ENCODE measurements at regions not wholly inside any gene's neighbourhood (a gene's known extent, or its start where the extent isn't known, plus 50 kb on each side); places are given as distances from the start of the nearest gene placed in this dataset.

DNA sequence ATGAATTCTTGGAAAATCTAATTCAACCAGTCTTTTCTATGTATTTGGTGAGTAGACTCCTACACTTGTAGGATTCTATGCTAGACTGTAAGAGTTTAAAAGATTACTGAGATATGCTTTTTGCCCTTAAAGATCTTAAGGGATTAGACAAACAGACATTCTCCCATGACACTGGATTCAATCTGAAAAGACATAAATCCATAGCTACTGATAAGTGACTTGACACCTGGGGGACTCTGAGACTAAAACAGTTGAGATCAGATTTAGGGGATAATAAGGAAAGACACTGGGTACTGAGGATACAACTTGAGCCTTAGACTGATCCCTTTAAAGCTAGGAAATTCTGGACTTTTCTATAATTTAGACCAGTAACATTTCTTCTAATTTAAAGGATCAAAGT lies 1233.4 kb downstream of the XPNPEP1 start:
- H2AFZ ChIP-seq (ENCODE audit: insufficient read depth, low read depth, low read length, poor library complexity, severe bottlenecking): no peak overlapping the region
- CTCF ChIA-PET: no interaction called here
- no peaks in the 10 kb centered on the region for H3K27me3 Mint-ChIP-seq
- no peak overlapping the region for H3K4me3 ChIP-seq (ENCODE audit: control extremely low read depth in 1 of 5, extremely low read depth in 1 of 5, insufficient read depth in 1 of 5, low read depth in 2 of 5, low read length in 4 of 5)
- no peaks in the 10 kb centered on the region for H3K79me2 ChIP-seq (ENCODE audit: control insufficient read depth, insufficient read depth, low read length)
- no peak overlapping the region for H3K27ac ChIP-seq (ENCODE audit: low read length in 2 of 2)
- H3K4me2 ChIP-seq (replicated peaks; ENCODE audit: low read depth, low read length, poor library complexity, severe bottlenecking): no peak overlapping the region
- H3K27ac Mint-ChIP-seq: no peak overlapping the region
- no peaks in the 10 kb centered on the region for H3K27me3 ChIP-seq (replicated peaks in 1 of 4; ENCODE audit: control extremely low read depth in 1 of 4, control insufficient read depth in 3 of 4, insufficient read depth in 4 of 4, low read length in 3 of 4)
- no peak overlapping the region for H3K4me3 Mint-ChIP-seq
- no peaks in the 10 kb centered on the region for H3K4me1 Mint-ChIP-seq
- POLR2A ChIA-PET: no interaction called here
- intact Hi-C loops (cut with micrococcal nuclease): no loop called here
- no peaks in the 10 kb centered on the region for H3K36me3 ChIP-seq (replicated peaks in 1 of 2; ENCODE audit: control extremely low read depth in 1 of 2, control insufficient read depth in 1 of 2, extremely low read depth in 1 of 2, insufficient read depth in 2 of 2, low read length in 1 of 2)
- no peaks in the 10 kb centered on the region for H3K4me1 ChIP-seq (ENCODE audit: control insufficient read depth in 2 of 2, insufficient read depth in 2 of 2, low read length in 2 of 2)
- no peak overlapping the region for H3K9ac ChIP-seq (ENCODE audit: low read length)
- ATAC-seq (ENCODE audit: low read depth) (no peak), DNase-seq (no peak)
- peaks cover 4% of the 10 kb centered on the region for H3K9me3 Mint-ChIP-seq (ENCODE audit: insufficient read depth)
- H3K9me3 ChIP-seq (ENCODE audit: control extremely low read depth in 1 of 3, control insufficient read depth in 2 of 3, insufficient read depth in 1 of 3, low read length in 2 of 3): peaks cover 0 to 3% (median 0%) of the 10 kb centered on the region in 3 donors
- H4K20me1 ChIP-seq (ENCODE audit: control insufficient read depth, insufficient read depth, low read length, poor library complexity, severe bottlenecking): no peaks in the 10 kb centered on the region
- TF ChIP-seq EZH2 (IDR thresholded peaks at IDR 0.05; ENCODE audit: borderline replicate concordance, insufficient read depth, low read depth, low read length, poor library complexity, severe bottlenecking): no peak
- TF ChIP-seq, protein P1, sequence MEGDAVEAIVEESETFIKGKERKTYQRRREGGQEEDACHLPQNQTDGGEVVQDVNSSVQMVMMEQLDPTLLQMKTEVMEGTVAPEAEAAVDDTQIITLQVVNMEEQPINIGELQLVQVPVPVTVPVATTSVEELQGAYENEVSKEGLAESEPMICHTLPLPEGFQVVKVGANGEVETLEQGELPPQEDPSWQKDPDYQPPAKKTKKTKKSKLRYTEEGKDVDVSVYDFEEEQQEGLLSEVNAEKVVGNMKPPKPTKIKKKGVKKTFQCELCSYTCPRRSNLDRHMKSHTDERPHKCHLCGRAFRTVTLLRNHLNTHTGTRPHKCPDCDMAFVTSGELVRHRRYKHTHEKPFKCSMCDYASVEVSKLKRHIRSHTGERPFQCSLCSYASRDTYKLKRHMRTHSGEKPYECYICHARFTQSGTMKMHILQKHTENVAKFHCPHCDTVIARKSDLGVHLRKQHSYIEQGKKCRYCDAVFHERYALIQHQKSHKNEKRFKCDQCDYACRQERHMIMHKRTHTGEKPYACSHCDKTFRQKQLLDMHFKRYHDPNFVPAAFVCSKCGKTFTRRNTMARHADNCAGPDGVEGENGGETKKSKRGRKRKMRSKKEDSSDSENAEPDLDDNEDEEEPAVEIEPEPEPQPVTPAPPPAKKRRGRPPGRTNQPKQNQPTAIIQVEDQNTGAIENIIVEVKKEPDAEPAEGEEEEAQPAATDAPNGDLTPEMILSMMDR (IDR thresholded peaks at IDR 0.05): no peak

DNA sequence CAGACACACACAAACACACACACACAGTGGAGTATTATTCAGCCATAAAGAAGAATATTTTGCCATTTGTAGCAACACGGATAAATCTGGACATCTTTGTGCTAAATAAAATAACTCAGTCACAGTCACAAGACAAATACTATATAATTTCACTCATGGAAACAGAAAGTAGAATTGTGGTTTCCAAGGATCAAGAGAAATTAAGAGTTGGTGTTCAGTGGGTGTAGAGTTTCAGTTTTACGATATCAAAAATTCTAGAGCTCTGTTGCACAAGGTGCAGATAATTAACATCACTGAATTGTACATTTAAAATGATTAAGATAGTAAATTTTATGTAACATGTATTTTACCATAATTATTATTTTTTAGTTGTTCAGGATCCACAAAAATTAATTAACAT lies 1235.0 kb downstream of the XPNPEP1 start:
- H3K27me3 Mint-ChIP-seq: no peaks in the 10 kb centered on the region
- DNase-seq (no peak), ATAC-seq (ENCODE audit: low read depth) (no peak)
- no peaks in the 10 kb centered on the region for H3K4me1 Mint-ChIP-seq
- Histone ChIP-seq H2AFZ (ENCODE audit: insufficient read depth, low read depth, low read length, poor library complexity, severe bottlenecking) (no peak overlapping the region), H3K79me2 (ENCODE audit: control insufficient read depth, insufficient read depth, low read length) (no peaks in the 10 kb centered on the region), H3K9ac (ENCODE audit: low read length) (no peak overlapping the region), H3K4me1 (ENCODE audit: control insufficient read depth in 2 of 2, insufficient read depth in 2 of 2, low read length in 2 of 2) (no peaks in the 10 kb centered on the region), H4K20me1 (ENCODE audit: control insufficient read depth, insufficient read depth, low read length, poor library complexity, severe bottlenecking) (no peaks in the 10 kb centered on the region), H3K36me3 (replicated peaks in 1 of 2; ENCODE audit: control extremely low read depth in 1 of 2, control insufficient read depth in 1 of 2, extremely low read depth in 1 of 2, insufficient read depth in 2 of 2, low read length in 1 of 2) (no peaks in the 10 kb centered on the region), H3K4me3 (ENCODE audit: control extremely low read depth in 1 of 5, extremely low read depth in 1 of 5, insufficient read depth in 1 of 5, low read depth in 2 of 5, low read length in 4 of 5) (no peak overlapping the region), H3K27me3 (replicated peaks in 1 of 4; ENCODE audit: control extremely low read depth in 1 of 4, control insufficient read depth in 3 of 4, insufficient read depth in 4 of 4, low read length in 3 of 4) (no peaks in the 10 kb centered on the region), H3K9me3 (ENCODE audit: control extremely low read depth in 1 of 3, control insufficient read depth in 2 of 3, insufficient read depth in 1 of 3, low read length in 2 of 3) (peaks cover 0 to 3% (median 0%) of the 10 kb centered on the region in 3 donors), H3K27ac (ENCODE audit: low read length in 2 of 2) (no peak overlapping the region), H3K4me2 (replicated peaks; ENCODE audit: low read depth, low read length, poor library complexity, severe bottlenecking) (no peak overlapping the region)
- H3K9me3 Mint-ChIP-seq (ENCODE audit: insufficient read depth): peaks cover 4% of the 10 kb centered on the region
- no CpG with 5 or more reads among the region's 2 CpGs for WGBS (ENCODE audit: insufficient coverage)
- H3K27ac Mint-ChIP-seq: no peak overlapping the region
- TF ChIP-seq EZH2 (IDR thresholded peaks at IDR 0.05; ENCODE audit: borderline replicate concordance, insufficient read depth, low read depth, low read length, poor library complexity, severe bottlenecking): no peak
- TF ChIP-seq, protein P1 (IDR thresholded peaks at IDR 0.05): no peak
- ChIA-PET POLR2A (no interaction called here), CTCF (no interaction called here)
- intact Hi-C loops (cut with micrococcal nuclease): no loop called here
- no peak overlapping the region for H3K4me3 Mint-ChIP-seq

All from B cell (primary cell).